H1 (cell line): ENCODE measurements at regions not wholly inside any gene's neighbourhood (a gene's known extent, or its start where the extent isn't known, plus 50 kb on each side); places are given as distances from the start of the nearest gene placed in this dataset.

Source experiments
- CTCF ChIA-PET: fragments of 300-600 bp; sonication (Branson Sonifier 250); formaldehyde crosslinking; loops from one replicate; lab custom pipeline; 2021; ENCODE audit not compliant: partially characterized antibody; lab: Charles Lee
- POLR2A ChIA-PET: fragments of 300-600 bp; sonication (Branson Sonifier 250); formaldehyde crosslinking; loops from one replicate; lab custom pipeline; 2021; ENCODE audit warnings: inconsistent platforms; ENCODE audit not compliant: partially characterized antibody; lab: Charles Lee
- DNase-seq, 2 experiments: peaks; one replicate each; pipeline versions ENCODE4 v3.0.0 to v3.0.0-alpha.2; 2010 to 2022; ENCODE audit warnings: low spot score in 2 of 2, low read depth in 1 of 2, mixed read lengths in 1 of 2
- FAIRE-seq: peaks from 2 replicates; lab custom pipeline; 2011; peaks lifted over from hg19 to GRCh38; lab: Jason Lieb, UNC
- H2AFZ ChIP-seq: 2 replicates; pipeline ENCODE4 v1.8.1; 2012; ENCODE audit warnings: low read length, inconsistent platforms
- H2AK5ac ChIP-seq: 2 replicates; pipeline ENCODE4 v1.6.1; 2013; ENCODE audit warnings: low read depth, low read length
- H2BK120ac ChIP-seq: replicated peaks from 2 replicates; pipeline ENCODE3; 2013; ENCODE audit warnings: low read depth, low read length, inconsistent platforms
- H2BK12ac ChIP-seq: 2 replicates; pipeline ENCODE4 v1.6.1; 2013; ENCODE audit warnings: low read depth, low read length
- H2BK15ac ChIP-seq: 2 replicates; pipeline ENCODE4 v1.6.1; 2013; ENCODE audit warnings: low read length
- H2BK20ac ChIP-seq: 2 replicates; pipeline ENCODE4 v1.6.1; 2013; ENCODE audit warnings: low read length
- H2BK5ac ChIP-seq: 2 replicates; pipeline ENCODE4 v1.6.1; 2013; ENCODE audit warnings: low read depth, low read length
- H3K14ac ChIP-seq: 2 replicates; pipeline ENCODE4 v1.6.1; 2013; ENCODE audit warnings: inconsistent platforms; ENCODE audit not compliant: insufficient read length
- H3K18ac ChIP-seq: 2 replicates; pipeline ENCODE4 v1.6.1; 2013; ENCODE audit warnings: low read length; ENCODE audit errors: extremely low read depth
- H3K23ac ChIP-seq: 2 replicates; pipeline ENCODE4 v1.6.1; 2013; ENCODE audit warnings: inconsistent platforms; ENCODE audit not compliant: insufficient read length
- H3K23me2 ChIP-seq: 2 replicates; pipeline ENCODE4 v1.6.1; 2013; ENCODE audit warnings: low read depth, low read length
- H3K27ac ChIP-seq: 2 replicates; pipeline ENCODE4 v1.6.1; 2011; ENCODE audit warnings: low read depth, low read length, inconsistent platforms
- H3K27me3 ChIP-seq, 4 experiments: replicated peaks in 1 of 4; 1 replicate in 1 of 4; 2 replicates in 3 of 4; pipeline versions ENCODE4 v1.6.1 to v1.8.1; 2011 to 2013; ENCODE audit warnings: low read length in 3 of 4, mild to moderate bottlenecking in 3 of 4, inconsistent platforms in 2 of 4, mixed read lengths in 2 of 4, moderate library complexity in 1 of 4; ENCODE audit not compliant: control insufficient read depth in 3 of 4, insufficient read depth in 3 of 4; ENCODE audit errors: extremely low read depth in 1 of 4
- H3K36me3 ChIP-seq, 4 experiments: 2 replicates each; pipeline versions ENCODE4 v1.6.1 to v1.8.1; 2011 to 2013; ENCODE audit warnings: mild to moderate bottlenecking in 4 of 4, low read length in 3 of 4, moderate library complexity in 2 of 4, control low read depth in 1 of 4, inconsistent platforms in 1 of 4; ENCODE audit not compliant: insufficient read depth in 4 of 4, control insufficient read depth in 2 of 4
- H3K4ac ChIP-seq: replicated peaks from 2 replicates; pipeline ENCODE3; 2013; ENCODE audit warnings: low read length, low read depth, mixed read lengths, inconsistent platforms; ENCODE audit not compliant: insufficient read length
- H3K4me1 ChIP-seq, 4 experiments: replicated peaks in 1 of 4; 1 replicate in 1 of 4; 2 replicates in 3 of 4; pipeline versions ENCODE4 v1.6.1 to v1.8.1; 2011 to 2013; ENCODE audit warnings: low read length in 3 of 4, inconsistent platforms in 2 of 4, mixed read lengths in 1 of 4; ENCODE audit not compliant: insufficient read depth in 4 of 4, control insufficient read depth in 3 of 4
- H3K4me2 ChIP-seq, 2 experiments: 2 replicates each; pipeline versions ENCODE4 v1.6.1 to v1.8.1; 2011 to 2013; ENCODE audit warnings: low read depth in 2 of 2, low read length in 2 of 2, control low read depth in 1 of 2, inconsistent platforms in 1 of 2, mild to moderate bottlenecking in 1 of 2; ENCODE audit not compliant: insufficient read depth in 1 of 2
- H3K4me3 ChIP-seq, 4 experiments: fragments of 200-600, 300-600 bp in 1 of 4; sonication (generic), shearing (Covaris generic), sonication (Bioruptor Twin) in 1 of 4; 2 replicates each; pipeline versions ENCODE4 v1.5.1 to v1.8.1; 2011 to 2016; ENCODE audit warnings: low read length in 4 of 4, low read depth in 3 of 4, control low read depth in 2 of 4, inconsistent platforms in 2 of 4, mild to moderate bottlenecking in 2 of 4, mixed read lengths in 1 of 4, moderate library complexity in 1 of 4; ENCODE audit not compliant: insufficient read depth in 2 of 4; ENCODE audit errors: extremely low read depth in 1 of 4
- H3K56ac ChIP-seq: replicated peaks from 2 replicates; pipeline ENCODE3; 2013; ENCODE audit warnings: low read depth, mild to moderate bottlenecking, mixed read lengths, low read length, inconsistent platforms; ENCODE audit not compliant: insufficient read length
- H3K79me1 ChIP-seq: 2 replicates; pipeline ENCODE4 v1.6.1; 2013; ENCODE audit warnings: low read depth, low read length, control low read depth
- H3K79me2 ChIP-seq, 2 experiments: 2 replicates each; pipeline versions ENCODE4 v1.6.1 to v1.8.1; 2012 to 2013; ENCODE audit warnings: low read length in 2 of 2, mild to moderate bottlenecking in 2 of 2, inconsistent platforms in 1 of 2; ENCODE audit not compliant: insufficient read depth in 2 of 2, control insufficient read depth in 1 of 2
- H3K9ac ChIP-seq, 4 experiments: replicated peaks in 1 of 4; 1 replicate in 1 of 4; 2 replicates in 3 of 4; pipeline versions ENCODE4 v1.6.1 to v1.8.1; 2011 to 2013; ENCODE audit warnings: low read depth in 3 of 4, low read length in 3 of 4, control low read depth in 2 of 4, mild to moderate bottlenecking in 2 of 4, moderate library complexity in 2 of 4, inconsistent platforms in 1 of 4; ENCODE audit errors: extremely low read depth in 1 of 4
- H3K9me3 ChIP-seq, 2 experiments: 2 replicates each; pipeline versions ENCODE4 v1.6.1 to v1.8.1; 2012 to 2013; ENCODE audit warnings: mild to moderate bottlenecking in 2 of 2, moderate library complexity in 2 of 2, control low read depth in 1 of 2, inconsistent platforms in 1 of 2, low read depth in 1 of 2, low read length in 1 of 2, mixed read lengths in 1 of 2; ENCODE audit not compliant: insufficient read depth in 2 of 2
- H4K20me1 ChIP-seq, 2 experiments: replicated peaks in 1 of 2; 2 replicates each; pipeline versions ENCODE3 to v1.8.1; 2011 to 2013; ENCODE audit warnings: inconsistent platforms in 2 of 2, low read length in 2 of 2, mild to moderate bottlenecking in 1 of 2; ENCODE audit not compliant: insufficient read depth in 2 of 2, control insufficient read depth in 1 of 2
- H4K5ac ChIP-seq: 2 replicates; pipeline ENCODE4 v1.6.1; 2013; ENCODE audit warnings: low read length, low read depth, mixed read lengths, inconsistent platforms; ENCODE audit not compliant: insufficient read length
- H4K8ac ChIP-seq: 2 replicates; pipeline ENCODE4 v1.8.0; 2013; ENCODE audit warnings: mild to moderate bottlenecking, moderate library complexity, low read length, inconsistent platforms; ENCODE audit not compliant: insufficient read depth; ENCODE audit errors: extremely low read depth
- H4K91ac ChIP-seq: replicated peaks from 2 replicates; pipeline ENCODE3; 2013; ENCODE audit warnings: low read length, mixed read lengths, inconsistent platforms; ENCODE audit not compliant: insufficient read length
- SIX5 ChIP-seq: IDR thresholded peaks from 2 replicates; pipeline ENCODE4 v1.6.1; 2011; ENCODE audit warnings: mild to moderate bottlenecking, low read depth, low read length
- WGBS, 2 experiments: shearing (Covaris generic) in 1 of 2; methylation state at CpG; one replicate each; pipeline versions ENCODE4 v1.1.6 to v1.1.7; 2013 to 2015; ENCODE audit warnings: low lambda C conversion rate in 2 of 2, mixed read lengths in 2 of 2, inconsistent platforms in 1 of 2, low coverage in 1 of 2, missing lambda C conversion rate in 1 of 2; ENCODE audit not compliant: insufficient replicate concordance in 2 of 2, insufficient coverage in 1 of 2, insufficient read length in 1 of 2; ENCODE audit errors: extremely low coverage in 1 of 2, missing lambda C conversion rate in 1 of 2; 5-methylcytosine and 5-hydroxymethylcytosine counted together

DNA sequence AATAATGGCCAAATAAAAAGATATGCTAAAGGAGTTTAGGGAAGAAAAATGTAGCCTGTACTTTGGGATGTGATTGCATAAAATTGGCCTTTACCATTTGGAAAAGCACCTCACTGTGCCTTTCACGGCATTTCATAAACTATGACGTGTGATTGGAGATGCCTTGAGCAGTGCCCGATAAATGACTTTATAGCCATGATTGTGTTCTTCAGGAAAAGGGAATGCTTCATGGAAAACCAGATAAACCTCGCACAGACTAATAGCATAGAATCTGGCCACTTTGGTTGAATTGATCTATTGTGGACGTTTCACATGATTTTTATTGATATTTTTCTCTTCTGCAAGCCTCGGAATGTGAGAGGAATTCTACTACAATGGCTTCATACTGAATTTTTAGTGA is 502.0 kb upstream of the MKI67 start:
- Histone ChIP-seq H3K4ac (no peak overlapping the region), H3K18ac (no peak overlapping the region), H3K23me2 (no peaks in the 10 kb centered on the region), H4K5ac (no peak overlapping the region), H3K4me2 (no peak overlapping the region), H2AFZ (no peak overlapping the region), H3K27ac (no peak overlapping the region), H3K27me3 (no peaks in the 10 kb centered on the region), H2BK20ac (no peak overlapping the region), H2BK12ac (no peak overlapping the region), H3K4me1 (peaks cover 0 to 6% (median 3%) of the 10 kb centered on the region in 4 experiments; a peak in 5 of 7 replicates), H3K9ac (no peak overlapping the region), H2BK120ac (no peak overlapping the region)
- CTCF ChIA-PET, result no interaction called here
- WGBS, 2 experiments, result 93% methylated on average over 6 of the region's 6 CpGs; no CpG with 5 or more reads in 1 of the 2 experiments
- TF ChIP-seq SIX5, result no peak
- TF ChIP-seq, all 59 proteins: peak for 0
- POLR2A ChIA-PET, result no interaction called here
- H3K56ac ChIP-seq, result no peak overlapping the region
- no peaks in the 10 kb centered on the region for H3K9me3 ChIP-seq
- DNase-seq, result no peak
- no peak overlapping the region for H2BK5ac ChIP-seq
- no peak for FAIRE-seq
- no peak overlapping the region for H4K8ac ChIP-seq
- H2AK5ac ChIP-seq, result no peak overlapping the region
- no peak overlapping the region for H3K14ac ChIP-seq
- no peaks in the 10 kb centered on the region for H3K79me2 ChIP-seq
- H3K36me3 ChIP-seq, result no peaks in the 10 kb centered on the region
- H3K23ac ChIP-seq, result no peak overlapping the region
- no peak overlapping the region for H4K91ac ChIP-seq
- H4K20me1 ChIP-seq, result no peaks in the 10 kb centered on the region
- no peak overlapping the region for H2BK15ac ChIP-seq
- no peak overlapping the region for H3K4me3 ChIP-seq
- H3K79me1 ChIP-seq, result no peaks in the 10 kb centered on the region
